GM21825 (cell line): ENCODE measurements at regions not wholly inside any gene's neighbourhood (a gene's known extent, or its start where the extent isn't known, plus 50 kb on each side); places are given as distances from the start of the nearest gene placed in this dataset.

Experiments used
- ATAC-seq: cut with Tn5 transposase; IDR thresholded peaks from one replicate; pipeline ENCODE4 v1.9.1; 2021; ENCODE audit warnings: mild to moderate bottlenecking, moderate library complexity; ENCODE audit not compliant: unreplicated experiment

GRCh38 chr15:97521381-97522285, 438.9 kb upstream of the ARRDC4 start:
- ATAC-seq: no peak

GRCh38 chr15:97522347-97522746, 438.2 kb upstream of the ARRDC4 start:
- no peak for ATAC-seq

GRCh38 chr15:97525809-97526208, 434.7 kb upstream of the ARRDC4 start:
- ATAC-seq: no peak

GRCh38 chr15:97528238-97528637, 432.3 kb upstream of the ARRDC4 start:
- no peak for ATAC-seq

GRCh38 chr15:97545799-97546198, 414.7 kb upstream of the ARRDC4 start:
- no peak for ATAC-seq

- no peak for ATAC-seq
Observed at GRCh38 chr15:97547381-97547780, 413.1 kb upstream of the ARRDC4 start.

GRCh38 chr15:97561529-97561928, 399.0 kb upstream of the ARRDC4 start:
- ATAC-seq: no peak

- ATAC-seq: no peak
Observed at GRCh38 chr15:97563516-97563915, 397.0 kb upstream of the ARRDC4 start.

GRCh38 chr15:97566961-97567360, 393.5 kb upstream of the ARRDC4 start:
- ATAC-seq: no peak

GRCh38 chr15:97567411-97567810, 393.1 kb upstream of the ARRDC4 start:
- no peak for ATAC-seq

GRCh38 chr15:97576929-97577645, 383.4 kb upstream of the ARRDC4 start:
- ATAC-seq: no peak

GRCh38 chr15:97585408-97585807, 375.1 kb upstream of the ARRDC4 start:
- no peak for ATAC-seq

GRCh38 chr15:97592778-97593177, 367.7 kb upstream of the ARRDC4 start:
- no peak for ATAC-seq

GRCh38 chr15:97597801-97598200, 362.7 kb upstream of the ARRDC4 start:
- ATAC-seq: no peak

- ATAC-seq: no peak
Observed at GRCh38 chr15:97598353-97598798, 362.1 kb upstream of the ARRDC4 start.

- no peak for ATAC-seq
Observed at GRCh38 chr15:97600190-97600589, 360.3 kb upstream of the ARRDC4 start.

GRCh38 chr15:97604677-97605076, 355.8 kb upstream of the ARRDC4 start:
- no peak for ATAC-seq

GRCh38 chr15:97615114-97615513, 345.4 kb upstream of the ARRDC4 start:
- no peak for ATAC-seq

- no peak for ATAC-seq
Observed at GRCh38 chr15:97623091-97623661, 337.3 kb upstream of the ARRDC4 start.

- ATAC-seq: no peak
Observed at GRCh38 chr15:97627634-97628033, 332.9 kb upstream of the ARRDC4 start.

- ATAC-seq: no peak
Observed at GRCh38 chr15:97645758-97646157, 314.7 kb upstream of the ARRDC4 start.

- no peak for ATAC-seq
Observed at GRCh38 chr15:97648728-97649127, 311.8 kb upstream of the ARRDC4 start.
